ENCODE measurements at regions not wholly inside any gene's neighbourhood (a gene's known extent, or its start where the extent isn't known, plus 50 kb on each side); places are given as distances from the start of the nearest gene placed in this dataset.
"Not testable (repeated sequence)": the region's sequence is repeated elsewhere in the genome, so short reads cannot be mapped to it uniquely, and the experiment has no call there.

DNA sequence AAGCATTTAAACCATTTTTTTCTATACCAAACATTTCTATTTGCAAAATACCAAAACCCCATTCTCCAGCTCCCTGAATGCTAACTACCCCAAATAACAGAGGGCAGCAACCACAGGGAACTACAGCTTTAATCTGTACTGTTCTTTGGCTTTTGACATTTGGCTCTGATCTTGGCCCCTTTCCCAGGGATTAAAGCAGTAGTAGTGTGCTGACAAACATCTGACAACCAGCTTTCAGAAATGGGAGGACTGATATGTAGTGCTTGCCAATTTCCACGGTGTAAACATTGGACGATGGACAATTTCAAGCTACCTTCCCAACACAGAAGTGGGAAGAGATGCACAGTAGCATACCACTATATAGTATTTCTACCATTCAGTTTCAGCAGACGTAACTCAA lies 88.4 kb upstream of the TEAD1 start:
- no peak for DNase-seq (ENCODE audit: low spot score)

DNA sequence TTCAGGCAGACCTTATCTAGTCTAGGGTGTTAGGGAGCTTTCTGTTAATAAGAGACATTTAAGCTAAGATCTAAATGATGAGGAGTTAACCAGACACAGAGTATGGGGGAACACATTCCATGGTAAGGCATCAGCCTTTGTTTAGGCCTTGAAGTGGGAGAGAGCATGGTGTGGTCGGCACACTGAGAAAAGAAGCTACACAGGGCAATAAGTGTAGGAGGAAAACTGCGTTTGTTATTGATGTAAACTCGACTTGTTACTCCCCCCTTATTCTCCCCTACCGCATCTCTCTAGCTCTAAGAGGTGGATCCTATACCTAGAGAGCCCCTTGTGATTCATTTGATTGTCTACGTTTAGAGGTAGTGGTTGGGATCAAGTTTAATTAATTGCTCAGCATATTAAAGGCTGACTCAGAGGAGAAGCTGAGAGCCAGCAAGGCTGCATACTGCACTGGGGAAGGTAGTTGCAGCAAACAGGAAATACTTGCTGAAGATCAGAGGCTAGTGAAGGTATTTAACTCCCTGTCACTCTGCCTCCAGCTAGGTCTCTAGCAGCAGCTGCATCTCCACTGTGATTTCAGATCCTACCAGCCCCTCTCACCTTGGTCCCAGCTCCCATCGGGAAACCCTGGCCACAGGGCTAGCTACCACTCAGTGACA lies 86.8 kb upstream of the TEAD1 start:
- DNase-seq (ENCODE audit: low spot score): peak; percentile 30

DNA sequence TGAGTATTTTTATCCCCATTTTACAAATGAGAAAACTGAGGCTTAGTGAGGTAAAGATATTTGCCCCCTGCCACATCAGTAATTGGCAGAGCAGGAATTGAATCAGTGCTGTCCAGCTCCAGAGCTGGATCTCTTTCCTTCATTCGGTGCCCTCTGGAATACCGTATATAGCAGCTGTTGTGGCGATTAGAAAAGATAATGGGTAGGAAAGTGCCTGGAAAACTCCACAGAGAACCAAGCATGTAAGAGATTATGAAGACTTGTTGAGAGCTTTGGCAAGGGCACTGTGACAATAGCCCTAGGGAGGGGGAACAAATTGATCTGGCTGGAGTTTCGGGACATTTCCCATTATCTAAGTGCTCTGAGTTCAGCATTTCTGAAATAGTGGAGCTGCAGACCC lies 82.5 kb upstream of the TEAD1 start:
- DNase-seq (ENCODE audit: low spot score): no peak

- DNase-seq (ENCODE audit: low spot score): no peak
These were observed 81.9 kb upstream of the TEAD1 start for GRCh38 chr11:12592283-12592682.

DNA sequence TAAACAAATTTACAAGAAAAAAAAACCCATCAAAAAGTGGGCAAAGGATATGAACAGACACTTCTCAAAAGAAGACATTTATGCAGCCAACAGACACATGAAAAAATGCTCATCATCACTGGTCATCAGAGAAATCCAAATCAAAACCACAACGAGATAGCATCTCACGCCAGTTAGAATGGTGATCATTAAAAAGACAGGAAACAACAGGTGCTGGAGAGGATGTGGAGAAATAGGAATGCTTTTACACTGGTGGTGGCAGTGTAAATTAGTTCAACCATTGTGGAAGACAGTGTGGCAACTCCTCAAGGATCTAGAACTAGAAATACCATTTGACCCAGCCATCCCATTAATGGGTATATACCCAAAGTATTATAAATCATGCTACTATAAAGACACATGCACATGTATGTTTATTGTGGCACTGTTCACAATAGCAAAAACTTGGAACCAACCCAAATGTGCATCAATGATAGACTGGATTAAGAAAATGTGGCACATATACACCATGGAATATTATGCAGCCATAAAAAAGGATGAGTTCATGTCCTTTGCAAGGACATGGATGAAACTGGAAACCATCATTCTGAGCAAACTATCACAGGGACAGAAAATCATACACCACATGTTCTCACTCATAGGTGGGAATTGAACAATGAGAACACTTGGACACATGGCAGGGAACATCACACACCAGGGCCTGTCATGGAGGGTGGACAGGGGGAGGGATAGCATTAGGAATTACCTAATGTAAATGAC lies 79.0 kb upstream of the TEAD1 start:
- DNase-seq (ENCODE audit: low spot score): not testable (repeated sequence)

GRCh38 chr11:12598330-12599256 lies 75.6 kb upstream of the TEAD1 start:
- peak; percentile 32 for DNase-seq (ENCODE audit: low spot score)

DNA sequence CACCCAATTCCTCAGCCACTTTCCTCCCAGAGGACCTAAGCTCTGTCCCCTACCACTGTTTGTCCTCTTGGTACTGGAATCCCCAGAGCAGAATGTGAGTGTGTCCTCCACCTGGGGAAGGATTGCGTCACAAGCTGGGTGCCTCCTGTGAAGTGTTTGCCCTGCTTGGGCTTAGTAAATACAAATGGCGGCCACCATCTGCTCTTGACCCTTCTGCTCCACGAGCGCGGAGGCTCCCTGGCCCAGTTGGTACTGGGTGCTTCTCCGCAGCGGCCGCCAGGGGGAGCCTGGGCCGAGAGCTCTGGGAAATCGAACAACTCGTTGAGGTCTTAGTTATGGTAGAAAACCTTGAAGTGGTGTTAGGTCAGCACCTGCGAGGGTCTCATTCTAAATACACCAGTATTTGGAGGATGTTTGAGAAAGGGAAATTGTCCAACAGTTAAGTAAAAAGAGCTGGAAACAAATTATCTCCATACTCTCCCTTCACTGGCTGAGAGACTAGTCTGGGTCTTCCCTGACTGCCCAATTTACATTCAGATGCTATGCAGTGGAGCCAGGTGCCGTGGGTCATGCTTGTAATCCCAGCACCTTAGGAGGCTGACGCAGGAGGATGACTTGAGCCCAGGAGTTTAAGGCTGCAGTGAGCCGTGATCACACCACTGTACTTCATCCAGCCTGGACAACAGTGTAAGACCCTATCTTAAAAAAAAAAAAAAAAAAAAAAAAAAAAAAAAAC lies 74.6 kb upstream of the TEAD1 start:
- peak; percentile 13 for DNase-seq (ENCODE audit: low spot score)

DNA sequence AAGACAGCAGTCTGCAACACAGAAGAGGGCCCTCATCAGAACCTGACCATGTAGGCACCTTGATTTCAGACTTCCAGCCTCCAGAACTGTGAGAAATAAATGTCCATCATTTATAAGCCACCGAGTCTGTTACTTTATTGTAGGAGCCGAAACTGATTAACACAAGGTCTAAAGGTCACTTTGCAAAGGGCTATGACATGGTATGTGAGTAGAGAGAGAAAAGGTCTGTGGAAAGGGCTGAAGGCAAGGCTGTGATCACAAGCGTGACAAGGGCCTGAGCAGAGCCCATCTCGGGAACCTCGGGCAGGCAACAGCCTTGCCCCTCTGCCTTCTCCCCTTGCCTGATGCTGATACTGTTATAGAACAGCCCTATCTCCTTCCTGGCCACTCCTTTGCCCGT lies 73.4 kb upstream of the TEAD1 start:
- no peak for DNase-seq (ENCODE audit: low spot score)

DNA sequence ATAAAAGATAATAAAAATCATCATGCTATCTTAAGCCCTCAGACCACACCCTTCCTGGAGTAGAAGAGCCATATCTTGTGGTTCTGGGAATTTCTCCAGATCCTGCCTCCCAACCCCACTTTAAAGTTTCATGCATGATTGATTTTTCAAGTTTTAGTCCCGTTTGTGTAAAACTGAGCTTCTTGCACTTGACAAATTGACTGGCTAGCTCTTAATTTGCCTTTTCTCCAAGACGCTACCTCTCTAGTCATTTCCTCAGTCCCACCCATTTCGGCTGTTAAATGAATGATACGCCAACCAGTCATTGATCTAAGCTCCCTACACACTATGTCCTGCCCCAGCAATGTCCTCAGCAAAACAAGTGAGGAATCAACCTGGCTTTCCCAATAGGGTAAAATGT lies 71.8 kb upstream of the TEAD1 start:
- DNase-seq (ENCODE audit: low spot score): no peak

DNA sequence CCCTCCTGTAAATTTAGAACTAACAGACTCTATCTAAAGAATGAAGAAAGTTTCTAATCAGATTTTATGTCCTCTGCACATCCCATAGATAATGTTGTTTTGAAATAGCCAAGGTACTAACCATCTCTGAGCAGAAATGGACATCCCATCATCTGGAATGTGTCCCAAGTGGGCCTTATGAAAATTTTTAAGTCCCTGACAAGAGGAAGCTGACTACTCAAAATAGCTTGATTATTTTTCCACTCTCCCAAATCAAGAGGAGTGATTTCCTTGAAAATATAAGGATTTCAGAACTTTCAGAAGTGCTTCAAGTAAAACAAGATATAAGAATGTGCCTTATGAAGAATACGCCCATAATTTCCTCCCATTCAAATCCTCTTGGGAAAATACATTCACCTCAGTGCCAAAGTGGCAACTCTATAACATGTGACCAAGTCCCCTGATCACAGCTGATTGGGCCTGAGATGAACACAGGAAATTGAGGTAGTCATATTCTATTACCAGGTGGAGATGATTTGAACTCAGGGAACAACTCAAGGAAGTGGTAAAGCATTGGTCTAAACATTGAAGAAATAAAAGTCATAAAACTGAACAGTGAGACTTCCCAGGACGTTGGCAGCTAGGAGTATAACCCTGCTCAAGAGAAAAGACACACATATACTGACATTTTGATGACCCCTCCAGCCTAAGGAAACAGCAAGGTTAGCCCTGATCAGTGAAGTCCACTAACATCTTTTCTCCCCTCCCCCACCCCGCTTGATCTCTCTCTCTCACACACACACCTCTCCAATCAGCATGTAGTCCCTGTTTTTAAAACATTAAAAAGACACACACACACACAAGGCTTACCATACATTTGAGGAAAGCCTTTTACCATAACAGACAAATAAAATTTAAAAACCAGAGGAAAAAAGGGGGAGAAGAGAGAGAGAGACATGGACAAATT lies 70.8 kb upstream of the TEAD1 start:
- DNase-seq (ENCODE audit: low spot score): no peak

- no peak for DNase-seq (ENCODE audit: low spot score)
These were observed 69.6 kb upstream of the TEAD1 start for GRCh38 chr11:12604557-12605153.

GRCh38 chr11:12606597-12606996 lies 67.6 kb upstream of the TEAD1 start:
- DNase-seq (ENCODE audit: low spot score): peak; percentile 59

- DNase-seq (ENCODE audit: low spot score): not testable (repeated sequence)
These were observed 65.5 kb upstream of the TEAD1 start for GRCh38 chr11:12608678-12609077.

DNA sequence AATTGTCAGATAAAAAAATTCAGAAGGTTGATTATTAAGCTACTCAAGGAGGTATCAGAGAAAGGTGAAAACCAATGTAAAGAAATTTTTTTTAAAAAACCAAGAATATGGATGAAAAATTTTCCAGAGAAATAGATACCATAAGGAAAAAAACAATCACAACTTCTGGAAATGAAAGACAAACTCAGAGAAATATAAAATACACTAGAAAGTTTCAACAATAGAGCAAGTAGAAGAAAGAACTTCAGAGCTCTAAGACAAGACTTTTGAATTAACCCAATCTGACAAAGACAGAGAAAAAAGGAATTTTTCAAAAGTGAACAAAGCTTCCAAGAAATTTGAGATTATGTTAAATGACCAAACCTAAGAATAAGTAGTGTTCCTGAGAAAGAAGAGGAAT lies 62.9 kb upstream of the TEAD1 start:
- DNase-seq (ENCODE audit: low spot score): no peak

- DNase-seq (ENCODE audit: low spot score): no peak
These were observed 56.6 kb upstream of the TEAD1 start for GRCh38 chr11:12617632-12618031.

DNA sequence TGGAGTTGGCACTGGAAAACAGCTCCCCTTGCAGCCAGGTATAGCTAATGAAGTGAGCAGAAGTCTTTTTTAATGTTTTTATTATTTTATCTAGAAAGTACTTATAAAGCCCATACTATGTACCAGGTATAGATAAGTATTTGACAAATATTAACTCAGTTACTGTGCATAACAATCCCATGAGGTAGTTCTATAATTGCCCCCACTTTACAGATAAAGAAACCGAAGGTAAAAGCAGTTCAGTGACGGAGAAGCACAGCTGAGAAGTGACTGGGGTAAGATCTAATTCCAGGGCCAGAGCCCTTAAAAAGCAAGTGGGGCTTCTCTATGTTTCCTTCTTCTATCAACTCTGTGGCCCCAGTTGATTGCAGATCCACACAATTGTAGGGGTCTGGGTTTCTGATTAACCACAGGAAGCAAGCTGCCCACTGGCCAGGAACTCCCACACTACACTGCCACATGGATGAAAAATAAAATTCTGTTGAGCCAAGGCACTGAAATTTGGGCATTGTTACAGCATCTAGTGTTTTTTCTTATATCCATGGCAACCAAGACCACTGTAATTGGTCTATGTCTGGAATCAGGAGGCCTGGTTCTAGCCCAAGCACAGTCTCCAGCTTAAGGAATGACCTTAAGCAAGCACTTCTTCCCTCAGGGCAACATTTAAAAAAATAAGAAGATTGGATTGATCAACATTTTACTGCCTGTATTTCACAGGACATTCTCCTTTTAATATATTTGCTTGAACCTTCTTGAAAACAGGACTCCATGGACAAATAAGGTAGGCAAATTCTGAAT lies 55.3 kb upstream of the TEAD1 start:
- no peak for DNase-seq (ENCODE audit: low spot score)

GRCh38 chr11:12623869-12624268 lies 50.4 kb upstream of the TEAD1 start:
- no peak for DNase-seq (ENCODE audit: low spot score)
